ENCODE measurements at regions not wholly inside any gene's neighbourhood (a gene's known extent, or its start where the extent isn't known, plus 50 kb on each side); places are given as distances from the start of the nearest gene placed in this dataset.
"Not testable (repeated sequence)": the region's sequence is repeated elsewhere in the genome, so short reads cannot be mapped to it uniquely, and the experiment has no call there.

DNA sequence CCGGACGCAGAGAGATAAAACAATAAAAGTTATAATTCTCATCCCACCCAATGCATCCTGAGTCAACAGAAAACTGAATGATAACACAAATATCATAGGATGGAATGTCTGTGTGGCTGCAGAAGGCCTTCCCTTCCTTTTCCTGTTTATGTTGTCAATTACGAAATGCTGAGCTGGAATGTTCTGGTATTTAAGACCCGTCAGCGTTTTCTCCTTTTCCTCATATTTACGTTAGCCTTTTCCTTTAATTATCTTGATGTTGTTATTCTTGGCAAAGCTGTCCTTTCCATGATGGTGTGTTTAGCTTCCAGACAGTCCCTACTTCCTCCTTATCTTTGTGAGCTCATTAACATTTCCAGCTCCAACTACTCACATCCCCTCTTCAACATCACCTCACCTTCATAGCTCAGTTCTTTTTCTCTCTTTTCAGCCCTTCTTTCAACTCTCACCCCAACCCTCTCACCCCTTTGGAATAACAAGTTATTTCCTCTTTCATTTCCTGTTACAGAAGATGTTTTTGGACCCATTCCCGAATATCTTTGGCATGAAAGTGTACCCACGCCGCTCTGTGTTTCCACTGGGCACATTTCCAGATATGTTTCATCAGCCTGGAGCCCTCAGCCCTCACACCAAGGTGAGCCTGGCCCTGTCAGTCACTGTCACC, 221.6 kb downstream of the NR2F1-AS1 start:
- TF ChIP-seq CTCF (IDR thresholded peaks at IDR 0.05; ENCODE audit: extremely low read depth, missing control alignments) = no peak
- DNase-seq (ENCODE audit: low spot score) = no peak

GRCh38 chr5:93358176-93358575, 222.8 kb downstream of the NR2F1-AS1 start:
- no peak for TF ChIP-seq CTCF (IDR thresholded peaks at IDR 0.05; ENCODE audit: extremely low read depth, missing control alignments)
- no peak for DNase-seq (ENCODE audit: low spot score)

GRCh38 chr5:93357686-93358085, 223.3 kb downstream of the NR2F1-AS1 start:
- TF ChIP-seq CTCF (IDR thresholded peaks at IDR 0.05; ENCODE audit: extremely low read depth, missing control alignments) = no peak
- no peak for DNase-seq (ENCODE audit: low spot score)

- no peak for DNase-seq (ENCODE audit: low spot score)
- TF ChIP-seq CTCF (IDR thresholded peaks at IDR 0.05; ENCODE audit: extremely low read depth, missing control alignments) = no peak
Measured at GRCh38 chr5:93355691-93356090, 225.3 kb downstream of the NR2F1-AS1 start.

- TF ChIP-seq CTCF (IDR thresholded peaks at IDR 0.05; ENCODE audit: extremely low read depth, missing control alignments) = no peak
- no peak for DNase-seq (ENCODE audit: low spot score)
Measured at GRCh38 chr5:93352186-93352585, 228.8 kb downstream of the NR2F1-AS1 start.

DNA sequence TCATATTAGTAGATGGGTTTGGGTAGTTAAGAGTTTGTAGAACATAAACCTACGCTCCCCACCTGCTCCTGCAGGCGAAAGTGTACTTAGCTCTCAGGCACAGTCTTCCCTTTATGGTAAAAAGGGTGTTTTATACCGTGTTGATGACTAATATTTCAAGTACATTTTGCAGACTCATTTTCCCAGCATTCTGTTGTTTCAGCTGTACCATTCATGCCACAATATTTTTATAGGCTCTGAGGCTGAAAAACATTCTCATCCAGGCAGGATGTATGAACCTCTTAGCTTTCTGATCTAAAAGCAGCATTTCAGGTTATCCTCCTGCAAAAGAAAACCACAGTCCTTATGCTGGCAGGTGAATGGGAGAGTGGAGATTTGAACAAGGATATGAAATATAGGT, 231.4 kb downstream of the NR2F1-AS1 start:
- DNase-seq (ENCODE audit: low spot score) = no peak
- TF ChIP-seq CTCF (IDR thresholded peaks at IDR 0.05; ENCODE audit: extremely low read depth, missing control alignments) = no peak

GRCh38 chr5:93348231-93348630, 232.8 kb downstream of the NR2F1-AS1 start:
- no peak for DNase-seq (ENCODE audit: low spot score)
- TF ChIP-seq CTCF (IDR thresholded peaks at IDR 0.05; ENCODE audit: extremely low read depth, missing control alignments) = no peak

GRCh38 chr5:93346850-93347249, 234.2 kb downstream of the NR2F1-AS1 start:
- DNase-seq (ENCODE audit: low spot score) = not testable (repeated sequence)

Measured in GM20000 (cell line).